ENCODE measurements at regions not wholly inside any gene's neighbourhood (a gene's known extent, or its start where the extent isn't known, plus 50 kb on each side); places are given as distances from the start of the nearest gene placed in this dataset.

GRCh38 chr4:155497306-155497705 is 120.5 kb upstream of the MAP9 start:
- Histone ChIP-seq H3K36me3 (ENCODE audit: insufficient read depth, low read length) (no peaks in the 10 kb centered on the region), H3K27me3 (ENCODE audit: insufficient read depth, low read length) (no peaks in the 10 kb centered on the region), H4K20me1 (ENCODE audit: insufficient read depth, low read length) (no peaks in the 10 kb centered on the region), H3K79me2 (ENCODE audit: insufficient read depth, low read length) (no peaks in the 10 kb centered on the region), H2AFZ (ENCODE audit: low read length) (no peak overlapping the region), H3K9me3 (ENCODE audit: low read depth, low read length) (no peaks in the 10 kb centered on the region), H3K4me3 (ENCODE audit: insufficient read depth, low read length) (no peak overlapping the region), H3K4me1 (ENCODE audit: insufficient read depth, low read length) (no peaks in the 10 kb centered on the region), H3K27ac (ENCODE audit: low read depth, low read length) (no peak overlapping the region), H3K4me2 (ENCODE audit: insufficient read depth, low read length) (no peak overlapping the region)
- no peak for TF ChIP-seq CTCF (IDR thresholded peaks at IDR 0.05; ENCODE audit: extremely low read depth, low read depth, low read length)
- peak; percentile 48 for DNase-seq (ENCODE audit: insufficient read length, low spot score, missing footprints)

- Histone ChIP-seq H2AFZ (ENCODE audit: low read length) (no peak overlapping the region), H3K4me3 (ENCODE audit: insufficient read depth, low read length) (no peak overlapping the region)
Measured at GRCh38 chr4:155496294-155496626, 119.5 kb upstream of the MAP9 start.

GRCh38 chr4:155495572-155496293 is 119.0 kb upstream of the MAP9 start:
- Histone ChIP-seq H4K20me1 (ENCODE audit: insufficient read depth, low read length) (no peaks in the 10 kb centered on the region), H3K4me3 (ENCODE audit: insufficient read depth, low read length) (no peak overlapping the region), H3K27ac (ENCODE audit: low read depth, low read length) (no peak overlapping the region), H3K27me3 (ENCODE audit: insufficient read depth, low read length) (no peaks in the 10 kb centered on the region), H3K9me3 (ENCODE audit: low read depth, low read length) (no peaks in the 10 kb centered on the region), H2AFZ (ENCODE audit: low read length) (no peak overlapping the region), H3K4me2 (ENCODE audit: insufficient read depth, low read length) (no peak overlapping the region), H3K4me1 (ENCODE audit: insufficient read depth, low read length) (no peaks in the 10 kb centered on the region), H3K79me2 (ENCODE audit: insufficient read depth, low read length) (no peaks in the 10 kb centered on the region), H3K36me3 (ENCODE audit: insufficient read depth, low read length) (no peaks in the 10 kb centered on the region)
- TF ChIP-seq CTCF (IDR thresholded peaks at IDR 0.05; ENCODE audit: extremely low read depth, low read depth, low read length): no peak
- no peak for DNase-seq (ENCODE audit: insufficient read length, low spot score, missing footprints)

More at GRCh38 chr4:155496294-155496626, 119.5 kb upstream of the MAP9 start:
- H3K79me2 ChIP-seq (ENCODE audit: insufficient read depth, low read length): no peaks in the 10 kb centered on the region
- H3K27me3 ChIP-seq (ENCODE audit: insufficient read depth, low read length): no peaks in the 10 kb centered on the region
- H4K20me1 ChIP-seq (ENCODE audit: insufficient read depth, low read length): no peaks in the 10 kb centered on the region
- DNase-seq (ENCODE audit: insufficient read length, low spot score, missing footprints): peak; percentile 37
- no peak overlapping the region for H3K27ac ChIP-seq (ENCODE audit: low read depth, low read length)
- H3K9me3 ChIP-seq (ENCODE audit: low read depth, low read length): no peaks in the 10 kb centered on the region
- TF ChIP-seq CTCF (IDR thresholded peaks at IDR 0.05; ENCODE audit: extremely low read depth, low read depth, low read length): no peak
- H3K4me1 ChIP-seq (ENCODE audit: insufficient read depth, low read length): no peaks in the 10 kb centered on the region
- no peaks in the 10 kb centered on the region for H3K36me3 ChIP-seq (ENCODE audit: insufficient read depth, low read length)
- H3K4me2 ChIP-seq (ENCODE audit: insufficient read depth, low read length): no peak overlapping the region

- no peak for DNase-seq (ENCODE audit: insufficient read length, low spot score, missing footprints)
- no peaks in the 10 kb centered on the region for H3K36me3 ChIP-seq (ENCODE audit: insufficient read depth, low read length)
- no peak for TF ChIP-seq CTCF (IDR thresholded peaks at IDR 0.05; ENCODE audit: extremely low read depth, low read depth, low read length)
- H3K4me2 ChIP-seq (ENCODE audit: insufficient read depth, low read length): no peak overlapping the region
- no peaks in the 10 kb centered on the region for H4K20me1 ChIP-seq (ENCODE audit: insufficient read depth, low read length)
- H3K27ac ChIP-seq (ENCODE audit: low read depth, low read length): no peak overlapping the region
- no peaks in the 10 kb centered on the region for H3K9me3 ChIP-seq (ENCODE audit: low read depth, low read length)
- no peaks in the 10 kb centered on the region for H3K79me2 ChIP-seq (ENCODE audit: insufficient read depth, low read length)
- H3K4me1 ChIP-seq (ENCODE audit: insufficient read depth, low read length): no peaks in the 10 kb centered on the region
- H3K4me3 ChIP-seq (ENCODE audit: insufficient read depth, low read length): no peak overlapping the region
- H2AFZ ChIP-seq (ENCODE audit: low read length): no peak overlapping the region
- H3K27me3 ChIP-seq (ENCODE audit: insufficient read depth, low read length): no peaks in the 10 kb centered on the region
Measured at GRCh38 chr4:155494037-155494718, 117.4 kb upstream of the MAP9 start.

All from osteoblast (primary cell).